GM12878 (cell line): ENCODE measurements at regions not wholly inside any gene's neighbourhood (a gene's known extent, or its start where the extent isn't known, plus 50 kb on each side); places are given as distances from the start of the nearest gene placed in this dataset.
A peak's percentile ranks its signal among the peaks of the same experiment; 100 is the strongest.

ENCODE experiments used
- ATAC-seq: fragments of 200-7000 bp; cut with Tn5 transposase; 3 replicates; pipeline ENCODE4 v1.9.1; 2020; ENCODE audit warnings: mild to moderate bottlenecking, moderate library complexity
- BruUV-seq: library from RNA; stranded (reverse); fragments of 400-500 nt; replicated peaks from 2 replicates; lab custom pipeline; 2021; lab: Mats Ljungman, UMichigan
- CTCF ChIA-PET: fragments of 300-600 bp; sonication (Branson Sonifier 250); formaldehyde crosslinking; extraction: SDS; loops from one replicate; lab custom pipeline; 2021; ENCODE audit warnings: inconsistent platforms; lab: Yijun Ruan, JAX
- POLR2A ChIA-PET: fragments of 350-600 bp; formaldehyde crosslinking; extraction: SDS; loops from one replicate; lab custom pipeline; 2021; ENCODE audit warnings: inconsistent platforms; lab: Charles Lee
- RAD21 ChIA-PET: fragments of 300-600 bp; sonication (Branson Sonifier 250); formaldehyde crosslinking; loops from one replicate; lab custom pipeline; 2023; ENCODE audit warnings: antibody characterized with exemption; ENCODE audit not compliant: unreplicated experiment; lab: Charles Lee
- SMC1A ChIA-PET: fragments of 300-600 bp; sonication (Branson Sonifier 250); formaldehyde crosslinking; loops from one replicate; lab custom pipeline; 2023; ENCODE audit not compliant: unreplicated experiment, uncharacterized antibody; lab: Charles Lee
- DNase-seq: peaks from one replicate; pipeline ENCODE4 v3.0.0-alpha.2; 2011; ENCODE audit warnings: low read depth, low spot score
- FAIRE-seq: peaks from 3 replicates; lab custom pipeline; 2011; peaks lifted over from hg19 to GRCh38; lab: Jason Lieb, UNC
- H2AFZ ChIP-seq: 2 replicates; pipeline ENCODE4 v1.6.0; 2011; ENCODE audit warnings: low read depth, low read length, control low read depth; ENCODE audit not compliant: control insufficient read depth
- H3K27ac ChIP-seq: 2 replicates; pipeline ENCODE4 v1.5.1; 2011; ENCODE audit warnings: control low read depth; ENCODE audit not compliant: control insufficient read depth, insufficient read depth
- H3K27me3 ChIP-seq, 2 experiments: replicated peaks in 1 of 2; 2 replicates each; pipeline versions ENCODE4 v1.6.0 to v1.6.1; 2011; ENCODE audit warnings: low read length in 1 of 2; ENCODE audit not compliant: control insufficient read depth in 2 of 2, insufficient read depth in 2 of 2
- H3K36me3 ChIP-seq, 2 experiments: 2 replicates each; pipeline ENCODE4 v1.5.1; 2011; ENCODE audit warnings: low read length in 1 of 2; ENCODE audit not compliant: control insufficient read depth in 2 of 2, insufficient read depth in 2 of 2
- H3K4me1 ChIP-seq: 2 replicates; pipeline ENCODE4 v1.6.1; 2011; ENCODE audit warnings: mild to moderate bottlenecking, low read length, moderate library complexity, mixed read lengths; ENCODE audit not compliant: control insufficient read depth, insufficient read depth
- H3K4me2 ChIP-seq: 2 replicates; pipeline ENCODE4 v1.6.0; 2011; ENCODE audit warnings: control low read depth; ENCODE audit not compliant: control insufficient read depth, insufficient read depth
- H3K4me3 ChIP-seq: fragments of 200-600 bp; sonication (generic); 2 replicates; pipeline ENCODE4 v1.5.1; 2016
- H3K79me2 ChIP-seq: 2 replicates; pipeline ENCODE4 v1.6.0; 2011; ENCODE audit warnings: low read length; ENCODE audit not compliant: control insufficient read depth, insufficient read depth
- H3K9ac ChIP-seq: 2 replicates; pipeline ENCODE4 v1.8.0; 2011; ENCODE audit warnings: low read length, control low read depth, mixed read lengths; ENCODE audit not compliant: control insufficient read depth, insufficient read depth
- H3K9me3 ChIP-seq: replicated peaks from 3 replicates; pipeline ENCODE4 v1.5.1; 2011; ENCODE audit warnings: mild to moderate bottlenecking, low read length; ENCODE audit not compliant: control insufficient read depth, insufficient read depth
- H4K20me1 ChIP-seq: 2 replicates; pipeline ENCODE4 v1.6.0; 2011; ENCODE audit not compliant: control insufficient read depth, insufficient read depth
- ASH2L ChIP-seq: fragments of 300-600, 200-600 bp; sonication (generic); IDR thresholded peaks from 2 replicates; pipeline ENCODE4 v1.6.1; 2017; ENCODE audit warnings: low read depth, mild to moderate bottlenecking, borderline replicate concordance
- BCL3 ChIP-seq: IDR thresholded peaks from 2 replicates; pipeline ENCODE4 v1.6.1; 2011; ENCODE audit warnings: borderline replicate concordance, low read depth, mild to moderate bottlenecking, moderate library complexity, low read length; ENCODE audit not compliant: insufficient read depth, poor library complexity, severe bottlenecking
- DPF2 ChIP-seq: fragments of 450-650 bp; IDR thresholded peaks from 2 replicates; pipeline ENCODE4 v1.6.1; 2017; ENCODE audit warnings: mild to moderate bottlenecking
- ETV6 ChIP-seq, 2 experiments: fragments of 450-650 bp in 1 of 2; IDR thresholded peaks in 1 of 2; conservative IDR thresholded peaks in 1 of 2; 2 replicates each; pipeline ENCODE4 v1.6.1; 2014; ENCODE audit warnings: antibody characterized with exemption in 1 of 2, borderline replicate concordance in 1 of 2, low read depth in 1 of 2, mild to moderate bottlenecking in 1 of 2, moderate library complexity in 1 of 2
- IRF5 ChIP-seq: fragments of 450-650 bp; IDR thresholded peaks from 2 replicates; pipeline ENCODE4 v1.6.1; 2017; ENCODE audit warnings: borderline replicate concordance
- JUNB ChIP-seq: IDR thresholded peaks from 2 replicates; pipeline ENCODE4 v1.6.1; 2016; ENCODE audit warnings: antibody characterized with exemption, mild to moderate bottlenecking
- PML ChIP-seq: IDR thresholded peaks from 2 replicates; pipeline ENCODE4 v1.6.1; 2012; ENCODE audit warnings: low read length, inconsistent platforms
- PRDM15 ChIP-seq: fragments of 450-650 bp; formaldehyde crosslinking; IDR thresholded peaks from 2 replicates; pipeline ENCODE4 v1.4.0; 2020; ENCODE audit warnings: mild to moderate bottlenecking, moderate library complexity
- REST ChIP-seq: IDR thresholded peaks from 2 replicates; pipeline ENCODE4 v1.6.1; 2012; ENCODE audit warnings: mild to moderate bottlenecking, low read depth, low read length
- SMC3 ChIP-seq: IDR thresholded peaks from 2 replicates; pipeline ENCODE4 v1.6.1; 2011; ENCODE audit warnings: low read length, improper control_type of control experiment, borderline replicate concordance
- YBX1 ChIP-seq: fragments of 450-650 bp; IDR thresholded peaks from 2 replicates; pipeline ENCODE4 v1.6.1; 2016; ENCODE audit warnings: antibody characterized with exemption
- ZNF622 ChIP-seq: fragments of 450-650 bp; IDR thresholded peaks from 2 replicates; pipeline ENCODE4 v1.6.1; 2017; ENCODE audit warnings: mild to moderate bottlenecking, inconsistent platforms
- WGBS: methylation state at CpG from one replicate; pipeline ENCODE4 v1.1.6; 2016; ENCODE audit warnings: low lambda C conversion rate; ENCODE audit not compliant: insufficient replicate concordance, insufficient coverage; ENCODE audit errors: missing lambda C conversion rate; 5-methylcytosine and 5-hydroxymethylcytosine counted together
- in situ Hi-C: fragments of 300-500 bp; cut with MboI; formaldehyde crosslinking; loops from 9 replicates; pipeline ENCODE4 v1.14.3; 2018; ENCODE audit warnings: mixed read lengths
- intact Hi-C: fragments of 100-400 bp; cut with micrococcal nuclease; formaldehyde crosslinking; loops from one replicate; pipeline ENCODE4 v1.14.2; 2022; ENCODE audit not compliant: unreplicated experiment

- WGBS = 39% methylated on average over 7 of the region's 7 CpGs
- Histone ChIP-seq H3K4me1 (no peaks in the 10 kb centered on the region), H3K36me3 (no peaks in the 10 kb centered on the region), H3K9ac (no peak overlapping the region), H3K79me2 (no peaks in the 10 kb centered on the region), H4K20me1 (no peaks in the 10 kb centered on the region), H3K4me2 (no peak overlapping the region), H3K9me3 (no peaks in the 10 kb centered on the region), H3K4me3 (no peak overlapping the region), H2AFZ (no peak overlapping the region), H3K27me3 (no peaks in the 10 kb centered on the region; a peak in 1 of 4 replicates), H3K27ac (no peak overlapping the region)
- no TSS peak for BruUV-seq
- ChIA-PET POLR2A (no interaction called here), CTCF (interaction anchor here (0.9 to 6.6 kb wide), 24 partner anchors 12 to 1694 kb away, joined by 3 to 88 read pairs (median 4); no protein-coding TSS in a partner anchor), RAD21 (interaction anchor here (0.7 to 4.0 kb wide), 6 partner anchors 130 to 1826 kb away, joined by 3 to 43 read pairs (median 4); no protein-coding TSS in a partner anchor), SMC1A (interaction anchor here (0.9 to 4.5 kb wide), 8 partner anchors 20 to 605 kb away, joined by 3 to 22 read pairs (median 4); no protein-coding TSS in a partner anchor)
- ATAC-seq = peak; percentile 97
- DNase-seq = no peak
- in situ Hi-C loops = no loop called here
- FAIRE-seq = peak; percentile 38
- intact Hi-C loops = loop anchor here (1.0 kb wide), 2 partner anchors 157 to 605 kb away; no protein-coding TSS in a partner anchor
- TF ChIP-seq BCL3 (no peak), ASH2L (no peak), SMC3 (peak; percentile 80), PRDM15 (CRISPR knock-in tag) (no peak), DPF2 (no peak), YBX1 (no peak), PML (no peak), IRF5 (no peak), ZNF622 (no peak), REST (no peak), ETV6 (conservative IDR thresholded peaks at IDR 0.05 in 1 of 2, IDR thresholded peaks at IDR 0.05 in 1 of 2; ENCODE audit: borderline replicate concordance in 1 of 2, low read depth in 1 of 2) (no peak), JUNB (no peak)
Measured at GRCh38 chr20:39268981-39269461, 306.9 kb downstream of the DHX35 start.
